ENCODE measurements at regions not wholly inside any gene's neighbourhood (a gene's known extent, or its start where the extent isn't known, plus 50 kb on each side); places are given as distances from the start of the nearest gene placed in this dataset.

DNA sequence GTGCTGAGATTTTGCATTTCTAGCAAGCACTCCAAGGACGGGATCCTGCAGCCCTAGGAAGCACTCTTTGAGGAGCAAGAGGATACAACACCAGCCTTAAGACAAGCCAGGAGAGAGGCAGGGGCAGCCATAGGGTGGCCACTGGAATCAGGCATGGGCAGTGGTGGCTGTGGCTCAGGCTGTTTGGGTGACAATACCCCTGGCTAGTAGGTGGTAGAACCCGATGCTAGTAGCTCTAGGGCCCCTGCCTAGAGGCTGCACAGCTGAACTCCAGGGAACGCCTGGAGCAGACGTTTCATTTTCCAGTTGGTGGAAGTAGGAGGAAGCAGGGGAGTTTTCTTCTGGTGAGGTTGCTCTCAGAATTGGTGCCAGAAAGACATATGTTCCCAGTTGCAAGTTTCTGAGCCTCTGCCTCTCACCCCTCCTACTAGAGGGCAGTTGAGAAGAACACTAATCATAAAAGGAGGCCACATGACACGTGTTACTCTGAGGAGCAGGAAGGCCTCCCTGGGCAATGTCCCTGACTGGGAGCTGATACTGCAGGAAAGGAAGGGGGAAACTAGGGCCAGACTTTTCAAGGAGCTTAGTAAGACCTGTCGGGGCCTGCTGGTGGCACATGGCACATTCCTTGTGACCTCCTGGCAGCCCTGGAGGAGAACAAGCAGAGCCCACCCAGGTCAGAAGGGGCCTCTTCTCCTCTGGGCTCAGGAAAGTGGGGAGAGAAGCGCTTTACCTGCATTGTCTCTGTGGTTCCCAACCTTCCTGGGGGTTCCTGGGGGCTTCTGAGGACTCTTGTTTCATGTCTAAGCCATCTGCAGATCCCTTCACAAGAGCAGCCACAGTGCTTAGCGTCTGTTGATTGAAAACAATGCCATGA, 56.6 kb upstream of the DRD2 start:
- no peak overlapping the region for H3K4me3 Mint-ChIP-seq
- H3K36me3 Mint-ChIP-seq: no peaks in the 10 kb centered on the region
- ChIA-PET POLR2A (no interaction called here), CTCF (interaction anchor here (1.3 to 3.0 kb wide), 2 partner anchors 8 to 198 kb away, joined by 4 to 14 read pairs; no protein-coding TSS in a partner anchor)
- H3K27me3 Mint-ChIP-seq (ENCODE audit: low read depth): peaks cover 4% of the 10 kb centered on the region
- DNase-seq (ENCODE audit: low spot score) (no peak), ATAC-seq (no peak)
- H3K4me1 Mint-ChIP-seq: peaks cover 6% of the 10 kb centered on the region
- TF ChIP-seq, protein P1, sequence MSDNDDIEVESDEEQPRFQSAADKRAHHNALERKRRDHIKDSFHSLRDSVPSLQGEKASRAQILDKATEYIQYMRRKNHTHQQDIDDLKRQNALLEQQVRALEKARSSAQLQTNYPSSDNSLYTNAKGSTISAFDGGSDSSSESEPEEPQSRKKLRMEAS (CRISPR knock-in tag; IDR thresholded peaks at IDR 0.05): no peak
- TF ChIP-seq, protein P2, sequence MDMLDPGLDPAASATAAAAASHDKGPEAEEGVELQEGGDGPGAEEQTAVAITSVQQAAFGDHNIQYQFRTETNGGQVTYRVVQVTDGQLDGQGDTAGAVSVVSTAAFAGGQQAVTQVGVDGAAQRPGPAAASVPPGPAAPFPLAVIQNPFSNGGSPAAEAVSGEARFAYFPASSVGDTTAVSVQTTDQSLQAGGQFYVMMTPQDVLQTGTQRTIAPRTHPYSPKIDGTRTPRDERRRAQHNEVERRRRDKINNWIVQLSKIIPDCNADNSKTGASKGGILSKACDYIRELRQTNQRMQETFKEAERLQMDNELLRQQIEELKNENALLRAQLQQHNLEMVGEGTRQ (CRISPR knock-in tag; IDR thresholded peaks at IDR 0.05): no peak
- TF ChIP-seq, protein P3, sequence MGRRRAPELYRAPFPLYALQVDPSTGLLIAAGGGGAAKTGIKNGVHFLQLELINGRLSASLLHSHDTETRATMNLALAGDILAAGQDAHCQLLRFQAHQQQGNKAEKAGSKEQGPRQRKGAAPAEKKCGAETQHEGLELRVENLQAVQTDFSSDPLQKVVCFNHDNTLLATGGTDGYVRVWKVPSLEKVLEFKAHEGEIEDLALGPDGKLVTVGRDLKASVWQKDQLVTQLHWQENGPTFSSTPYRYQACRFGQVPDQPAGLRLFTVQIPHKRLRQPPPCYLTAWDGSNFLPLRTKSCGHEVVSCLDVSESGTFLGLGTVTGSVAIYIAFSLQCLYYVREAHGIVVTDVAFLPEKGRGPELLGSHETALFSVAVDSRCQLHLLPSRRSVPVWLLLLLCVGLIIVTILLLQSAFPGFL (CRISPR knock-in tag; IDR thresholded peaks at IDR 0.05; ENCODE audit: borderline replicate concordance): no peak
- TF ChIP-seq, protein P4, sequence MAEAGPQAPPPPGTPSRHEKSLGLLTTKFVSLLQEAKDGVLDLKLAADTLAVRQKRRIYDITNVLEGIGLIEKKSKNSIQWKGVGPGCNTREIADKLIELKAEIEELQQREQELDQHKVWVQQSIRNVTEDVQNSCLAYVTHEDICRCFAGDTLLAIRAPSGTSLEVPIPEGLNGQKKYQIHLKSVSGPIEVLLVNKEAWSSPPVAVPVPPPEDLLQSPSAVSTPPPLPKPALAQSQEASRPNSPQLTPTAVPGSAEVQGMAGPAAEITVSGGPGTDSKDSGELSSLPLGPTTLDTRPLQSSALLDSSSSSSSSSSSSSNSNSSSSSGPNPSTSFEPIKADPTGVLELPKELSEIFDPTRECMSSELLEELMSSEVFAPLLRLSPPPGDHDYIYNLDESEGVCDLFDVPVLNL (CRISPR knock-in tag; IDR thresholded peaks at IDR 0.05; ENCODE audit: borderline replicate concordance, low read depth): no peak
- TF ChIP-seq SOX15 (CRISPR knock-in tag; IDR thresholded peaks at IDR 0.05) (no peak), PRRX2 (CRISPR knock-in tag; IDR thresholded peaks at IDR 0.05) (no peak), TEAD1 (CRISPR knock-in tag; IDR thresholded peaks at IDR 0.05) (no peak), NR2C2 (CRISPR knock-in tag; IDR thresholded peaks at IDR 0.05) (no peak), ZNF232 (CRISPR knock-in tag; IDR thresholded peaks at IDR 0.05) (no peak), NFYB (CRISPR knock-in tag; conservative IDR thresholded peaks at IDR 0.05; ENCODE audit: low read depth) (no peak), OVOL2 (CRISPR knock-in tag; IDR thresholded peaks at IDR 0.05; ENCODE audit: borderline replicate concordance) (no peak), NFATC4 (CRISPR knock-in tag; IDR thresholded peaks at IDR 0.05) (no peak), ZBTB21 (CRISPR knock-in tag; IDR thresholded peaks at IDR 0.05; ENCODE audit: borderline replicate concordance) (no peak)
- TF ChIP-seq, protein P5, sequence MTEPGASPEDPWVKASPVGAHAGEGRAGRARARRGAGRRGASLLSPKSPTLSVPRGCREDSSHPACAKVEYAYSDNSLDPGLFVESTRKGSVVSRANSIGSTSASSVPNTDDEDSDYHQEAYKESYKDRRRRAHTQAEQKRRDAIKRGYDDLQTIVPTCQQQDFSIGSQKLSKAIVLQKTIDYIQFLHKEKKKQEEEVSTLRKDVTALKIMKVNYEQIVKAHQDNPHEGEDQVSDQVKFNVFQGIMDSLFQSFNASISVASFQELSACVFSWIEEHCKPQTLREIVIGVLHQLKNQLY (CRISPR knock-in tag; IDR thresholded peaks at IDR 0.05): no peak
- TF ChIP-seq, protein P6, sequence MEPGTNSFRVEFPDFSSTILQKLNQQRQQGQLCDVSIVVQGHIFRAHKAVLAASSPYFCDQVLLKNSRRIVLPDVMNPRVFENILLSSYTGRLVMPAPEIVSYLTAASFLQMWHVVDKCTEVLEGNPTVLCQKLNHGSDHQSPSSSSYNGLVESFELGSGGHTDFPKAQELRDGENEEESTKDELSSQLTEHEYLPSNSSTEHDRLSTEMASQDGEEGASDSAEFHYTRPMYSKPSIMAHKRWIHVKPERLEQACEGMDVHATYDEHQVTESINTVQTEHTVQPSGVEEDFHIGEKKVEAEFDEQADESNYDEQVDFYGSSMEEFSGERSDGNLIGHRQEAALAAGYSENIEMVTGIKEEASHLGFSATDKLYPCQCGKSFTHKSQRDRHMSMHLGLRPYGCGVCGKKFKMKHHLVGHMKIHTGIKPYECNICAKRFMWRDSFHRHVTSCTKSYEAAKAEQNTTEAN (CRISPR knock-in tag; IDR thresholded peaks at IDR 0.05): no peak
- TF ChIP-seq, protein P7, sequence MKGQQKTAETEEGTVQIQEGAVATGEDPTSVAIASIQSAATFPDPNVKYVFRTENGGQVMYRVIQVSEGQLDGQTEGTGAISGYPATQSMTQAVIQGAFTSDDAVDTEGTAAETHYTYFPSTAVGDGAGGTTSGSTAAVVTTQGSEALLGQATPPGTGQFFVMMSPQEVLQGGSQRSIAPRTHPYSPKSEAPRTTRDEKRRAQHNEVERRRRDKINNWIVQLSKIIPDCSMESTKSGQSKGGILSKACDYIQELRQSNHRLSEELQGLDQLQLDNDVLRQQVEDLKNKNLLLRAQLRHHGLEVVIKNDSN (CRISPR knock-in tag; IDR thresholded peaks at IDR 0.05): no peak
- TF ChIP-seq, protein P8, sequence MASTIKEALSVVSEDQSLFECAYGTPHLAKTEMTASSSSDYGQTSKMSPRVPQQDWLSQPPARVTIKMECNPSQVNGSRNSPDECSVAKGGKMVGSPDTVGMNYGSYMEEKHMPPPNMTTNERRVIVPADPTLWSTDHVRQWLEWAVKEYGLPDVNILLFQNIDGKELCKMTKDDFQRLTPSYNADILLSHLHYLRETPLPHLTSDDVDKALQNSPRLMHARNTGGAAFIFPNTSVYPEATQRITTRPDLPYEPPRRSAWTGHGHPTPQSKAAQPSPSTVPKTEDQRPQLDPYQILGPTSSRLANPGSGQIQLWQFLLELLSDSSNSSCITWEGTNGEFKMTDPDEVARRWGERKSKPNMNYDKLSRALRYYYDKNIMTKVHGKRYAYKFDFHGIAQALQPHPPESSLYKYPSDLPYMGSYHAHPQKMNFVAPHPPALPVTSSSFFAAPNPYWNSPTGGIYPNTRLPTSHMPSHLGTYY (CRISPR knock-in tag; IDR thresholded peaks at IDR 0.05): no peak
- TF ChIP-seq, protein P9, sequence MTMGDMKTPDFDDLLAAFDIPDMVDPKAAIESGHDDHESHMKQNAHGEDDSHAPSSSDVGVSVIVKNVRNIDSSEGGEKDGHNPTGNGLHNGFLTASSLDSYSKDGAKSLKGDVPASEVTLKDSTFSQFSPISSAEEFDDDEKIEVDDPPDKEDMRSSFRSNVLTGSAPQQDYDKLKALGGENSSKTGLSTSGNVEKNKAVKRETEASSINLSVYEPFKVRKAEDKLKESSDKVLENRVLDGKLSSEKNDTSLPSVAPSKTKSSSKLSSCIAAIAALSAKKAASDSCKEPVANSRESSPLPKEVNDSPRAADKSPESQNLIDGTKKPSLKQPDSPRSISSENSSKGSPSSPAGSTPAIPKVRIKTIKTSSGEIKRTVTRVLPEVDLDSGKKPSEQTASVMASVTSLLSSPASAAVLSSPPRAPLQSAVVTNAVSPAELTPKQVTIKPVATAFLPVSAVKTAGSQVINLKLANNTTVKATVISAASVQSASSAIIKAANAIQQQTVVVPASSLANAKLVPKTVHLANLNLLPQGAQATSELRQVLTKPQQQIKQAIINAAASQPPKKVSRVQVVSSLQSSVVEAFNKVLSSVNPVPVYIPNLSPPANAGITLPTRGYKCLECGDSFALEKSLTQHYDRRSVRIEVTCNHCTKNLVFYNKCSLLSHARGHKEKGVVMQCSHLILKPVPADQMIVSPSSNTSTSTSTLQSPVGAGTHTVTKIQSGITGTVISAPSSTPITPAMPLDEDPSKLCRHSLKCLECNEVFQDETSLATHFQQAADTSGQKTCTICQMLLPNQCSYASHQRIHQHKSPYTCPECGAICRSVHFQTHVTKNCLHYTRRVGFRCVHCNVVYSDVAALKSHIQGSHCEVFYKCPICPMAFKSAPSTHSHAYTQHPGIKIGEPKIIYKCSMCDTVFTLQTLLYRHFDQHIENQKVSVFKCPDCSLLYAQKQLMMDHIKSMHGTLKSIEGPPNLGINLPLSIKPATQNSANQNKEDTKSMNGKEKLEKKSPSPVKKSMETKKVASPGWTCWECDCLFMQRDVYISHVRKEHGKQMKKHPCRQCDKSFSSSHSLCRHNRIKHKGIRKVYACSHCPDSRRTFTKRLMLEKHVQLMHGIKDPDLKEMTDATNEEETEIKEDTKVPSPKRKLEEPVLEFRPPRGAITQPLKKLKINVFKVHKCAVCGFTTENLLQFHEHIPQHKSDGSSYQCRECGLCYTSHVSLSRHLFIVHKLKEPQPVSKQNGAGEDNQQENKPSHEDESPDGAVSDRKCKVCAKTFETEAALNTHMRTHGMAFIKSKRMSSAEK (CRISPR knock-in tag; IDR thresholded peaks at IDR 0.05; ENCODE audit: borderline replicate concordance): no peak
- H3K9me3 Mint-ChIP-seq: peaks cover 7% of the 10 kb centered on the region; the same call in 1 of the 2 replicates
- no peak overlapping the region for H3K27ac Mint-ChIP-seq
